Upper lobe of right lung (tissue), 1 donor: ENCODE measurements at regions not wholly inside any gene's neighbourhood (a gene's known extent, or its start where the extent isn't known, plus 50 kb on each side); places are given as distances from the start of the nearest gene placed in this dataset.
"Not testable (repeated sequence)": the region's sequence is repeated elsewhere in the genome, so short reads cannot be mapped to it uniquely, and the experiment has no call there.

Experiments used
- ATAC-seq: fragments of 200-7000 bp; cut with Tn5 transposase; one replicate; pipeline ENCODE4 v1.9.1; 2020; ENCODE audit warnings: mild to moderate bottlenecking, moderate library complexity
- DNase-seq: peaks from one replicate; pipeline ENCODE4 v3.0.0-alpha.2; 2020
- H3K27ac ChIP-seq: fragments of 200-600 bp; one replicate; pipeline ENCODE4 v1.8.0; 2022
- H3K27me3 ChIP-seq: fragments of 200-600 bp; one replicate; pipeline ENCODE4 v1.8.0; 2022; ENCODE audit warnings: mild to moderate bottlenecking
- H3K36me3 ChIP-seq: fragments of 200-600 bp; one replicate; pipeline ENCODE4 v1.8.0; 2022
- H3K4me1 ChIP-seq: fragments of 200-600 bp; one replicate; pipeline ENCODE4 v1.8.0; 2022
- H3K4me3 ChIP-seq: fragments of 200-600 bp; one replicate; pipeline ENCODE4 v1.8.0; 2022; ENCODE audit warnings: mild to moderate bottlenecking
- H3K9me3 ChIP-seq: fragments of 200-600 bp; one replicate; pipeline ENCODE4 v1.8.0; 2022
- intact Hi-C: fragments of 100-400 bp; cut with DNase I; formaldehyde crosslinking; loops from one replicate; pipeline ENCODE4 v1.11.0; 2022
- TF ChIP-seq, protein P1 (sequence below): fragments of 200-600 bp; IDR thresholded peaks from one replicate; pipeline ENCODE4 v1.8.0; 2022; ENCODE audit warnings: antibody characterized with exemption
- donor health status: DM: no; HTN: yes; CAD: no; lungs with severe emphysema.

DNA sequence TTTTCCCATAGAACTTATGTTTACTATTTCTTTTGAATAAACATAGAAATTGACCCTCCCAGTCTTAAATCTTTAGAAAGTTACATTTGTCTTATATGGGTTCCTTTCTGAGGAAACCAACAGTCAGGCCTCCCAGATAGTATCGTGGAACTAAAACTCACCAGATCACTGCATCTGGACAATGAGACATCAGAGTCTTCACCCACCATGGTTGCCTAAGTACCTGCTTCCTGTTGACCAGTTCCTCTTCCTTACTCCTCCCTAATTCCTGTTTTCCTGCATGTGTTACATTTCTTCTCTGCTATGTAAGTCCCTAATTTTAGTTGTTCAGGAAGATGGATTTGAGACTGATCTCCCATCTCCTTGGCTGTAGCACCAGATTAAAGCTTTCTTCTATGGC, 462.2 kb downstream of the DIRAS2 start:
- intact Hi-C loops, result no loop called here
- no peaks in the 10 kb centered on the region for H3K27me3 ChIP-seq
- ATAC-seq, result peak; percentile 63

DNA sequence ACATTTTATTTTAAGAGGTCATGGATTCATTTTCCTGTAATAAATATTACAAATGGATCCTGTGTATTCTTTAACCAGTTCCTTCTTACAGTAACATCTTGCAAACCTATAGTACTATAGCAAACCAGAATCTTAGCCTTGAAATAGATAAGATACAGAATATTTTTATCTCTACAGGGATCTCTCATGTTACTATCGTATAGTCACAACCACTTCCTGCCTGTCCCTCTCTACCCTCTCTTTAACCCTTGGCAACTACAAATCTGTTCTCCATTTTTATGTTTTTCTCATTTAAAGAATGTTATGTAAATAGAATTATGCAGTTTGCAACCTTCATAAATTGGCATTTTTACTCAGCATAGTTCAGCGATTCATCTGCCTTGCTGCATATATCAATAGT, 454.0 kb downstream of the DIRAS2 start:
- Histone ChIP-seq H3K27me3 (no peaks in the 10 kb centered on the region), H3K27ac (no peak overlapping the region), H3K36me3 (no peaks in the 10 kb centered on the region), H3K4me1 (no peaks in the 10 kb centered on the region), H3K9me3 (no peaks in the 10 kb centered on the region), H3K4me3 (no peak overlapping the region)
- TF ChIP-seq, protein P1, sequence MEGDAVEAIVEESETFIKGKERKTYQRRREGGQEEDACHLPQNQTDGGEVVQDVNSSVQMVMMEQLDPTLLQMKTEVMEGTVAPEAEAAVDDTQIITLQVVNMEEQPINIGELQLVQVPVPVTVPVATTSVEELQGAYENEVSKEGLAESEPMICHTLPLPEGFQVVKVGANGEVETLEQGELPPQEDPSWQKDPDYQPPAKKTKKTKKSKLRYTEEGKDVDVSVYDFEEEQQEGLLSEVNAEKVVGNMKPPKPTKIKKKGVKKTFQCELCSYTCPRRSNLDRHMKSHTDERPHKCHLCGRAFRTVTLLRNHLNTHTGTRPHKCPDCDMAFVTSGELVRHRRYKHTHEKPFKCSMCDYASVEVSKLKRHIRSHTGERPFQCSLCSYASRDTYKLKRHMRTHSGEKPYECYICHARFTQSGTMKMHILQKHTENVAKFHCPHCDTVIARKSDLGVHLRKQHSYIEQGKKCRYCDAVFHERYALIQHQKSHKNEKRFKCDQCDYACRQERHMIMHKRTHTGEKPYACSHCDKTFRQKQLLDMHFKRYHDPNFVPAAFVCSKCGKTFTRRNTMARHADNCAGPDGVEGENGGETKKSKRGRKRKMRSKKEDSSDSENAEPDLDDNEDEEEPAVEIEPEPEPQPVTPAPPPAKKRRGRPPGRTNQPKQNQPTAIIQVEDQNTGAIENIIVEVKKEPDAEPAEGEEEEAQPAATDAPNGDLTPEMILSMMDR, result no peak
- intact Hi-C loops, result no loop called here
- ATAC-seq, result no peak
- DNase-seq, result no peak

More for the DNA sequence above, 462.2 kb downstream of the DIRAS2 start:
- no peak overlapping the region for H3K27ac ChIP-seq
- no peaks in the 10 kb centered on the region for H3K9me3 ChIP-seq
- H3K4me3 ChIP-seq, result no peak overlapping the region
- no peaks in the 10 kb centered on the region for H3K36me3 ChIP-seq
- H3K4me1 ChIP-seq, result no peaks in the 10 kb centered on the region
- TF ChIP-seq, protein P1, result no peak
- no peak for DNase-seq

DNA sequence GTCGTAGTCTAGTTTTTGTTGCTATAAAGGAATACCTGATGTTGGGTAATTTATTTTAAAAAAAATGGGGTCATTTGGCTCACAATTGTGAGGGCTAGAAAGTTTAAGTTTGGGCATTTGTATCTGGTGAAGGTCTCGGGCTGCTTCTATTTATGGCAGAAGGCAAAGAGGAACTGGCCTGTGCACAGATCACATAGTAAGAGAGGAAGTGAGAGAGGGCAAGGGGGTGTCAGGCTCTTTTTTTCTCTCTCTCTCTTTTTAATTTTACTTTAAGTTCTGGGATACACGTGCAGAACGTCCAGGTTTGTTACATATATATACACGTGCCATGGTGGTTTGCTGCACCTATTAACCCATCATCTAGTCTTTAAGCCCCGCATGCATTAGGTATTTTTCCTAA, 453.3 kb downstream of the DIRAS2 start:
- DNase-seq (no peak), ATAC-seq (peak; percentile 71)
- no peaks in the 10 kb centered on the region for H3K27me3 ChIP-seq
- TF ChIP-seq, protein P1, result no peak
- no peaks in the 10 kb centered on the region for H3K36me3 ChIP-seq
- H3K4me1 ChIP-seq, result no peaks in the 10 kb centered on the region
- intact Hi-C loops, result no loop called here
- no peaks in the 10 kb centered on the region for H3K9me3 ChIP-seq
- H3K27ac ChIP-seq, result no peak overlapping the region
- H3K4me3 ChIP-seq, result no peak overlapping the region

DNA sequence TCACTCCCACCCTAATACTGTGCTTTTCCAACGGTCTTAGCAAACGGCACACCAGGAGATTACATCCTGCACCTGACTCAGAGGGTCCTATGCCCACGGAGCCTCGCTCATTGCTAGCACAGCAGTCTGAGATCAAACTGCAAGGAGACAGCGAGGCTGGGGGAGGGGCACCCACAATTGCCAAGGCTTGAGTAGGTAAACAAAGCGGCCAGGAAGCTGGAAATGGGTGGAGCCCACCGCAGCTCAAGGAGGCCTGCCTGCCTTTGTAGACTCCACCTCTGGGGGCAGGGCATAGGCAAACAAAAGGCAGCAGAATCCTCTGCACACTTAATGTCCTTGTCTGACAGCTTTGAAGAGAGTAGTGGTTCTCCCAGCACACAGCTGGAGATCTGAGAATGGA, 450.2 kb downstream of the DIRAS2 start:
- peak; percentile 69 for DNase-seq
- H3K4me3 ChIP-seq, H3K9me3 ChIP-seq, H3K27me3 ChIP-seq, H3K4me1 ChIP-seq, H3K27ac ChIP-seq, H3K36me3 ChIP-seq, intact Hi-C loops, ATAC-seq: not testable (repeated sequence)

DNA sequence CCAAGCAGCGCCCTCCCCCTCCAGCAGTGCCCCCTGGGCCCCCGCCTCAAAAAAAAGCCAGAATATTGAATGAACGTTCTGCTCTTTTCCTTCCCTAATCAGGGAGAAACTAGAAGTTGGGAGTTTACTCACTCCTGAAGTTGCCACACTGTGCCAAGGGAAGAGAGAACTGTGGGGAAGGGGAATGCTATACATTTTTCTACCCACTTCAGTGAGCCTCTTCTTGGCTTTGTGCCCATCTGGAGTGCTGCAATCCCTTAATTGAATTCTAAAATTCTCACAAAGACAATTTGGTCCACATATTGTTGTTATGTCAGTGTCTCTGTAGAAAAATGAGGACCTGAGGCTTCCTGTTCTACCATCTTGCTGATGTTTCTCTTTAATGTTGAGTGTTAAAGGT, 443.7 kb downstream of the DIRAS2 start:
- no peak for DNase-seq
- Histone ChIP-seq H3K4me1 (no peaks in the 10 kb centered on the region), H3K27me3 (no peaks in the 10 kb centered on the region), H3K36me3 (no peaks in the 10 kb centered on the region), H3K9me3 (no peaks in the 10 kb centered on the region), H3K27ac (no peak overlapping the region), H3K4me3 (no peak overlapping the region)
- intact Hi-C loops, result no loop called here
- TF ChIP-seq, protein P1, result no peak
- no peak for ATAC-seq

DNA sequence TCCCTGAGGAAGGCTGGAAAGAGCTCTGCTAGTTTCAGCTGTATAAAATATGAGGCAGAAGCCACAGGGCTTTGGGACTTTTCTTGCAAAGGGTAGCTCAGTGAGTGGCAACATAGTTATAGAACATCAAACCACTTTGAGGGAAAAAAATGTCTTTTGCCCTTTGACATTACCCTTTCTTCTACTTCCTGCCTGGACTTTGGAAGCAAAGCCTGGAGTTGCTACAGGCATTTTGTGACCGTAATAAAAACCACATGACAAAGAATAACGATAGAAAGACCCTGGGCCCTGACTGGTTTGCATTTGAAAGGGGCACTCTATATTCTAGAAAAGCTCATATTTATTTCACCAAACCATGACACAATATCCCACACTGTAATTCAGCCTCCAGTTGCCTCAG, 440.9 kb downstream of the DIRAS2 start:
- no peaks in the 10 kb centered on the region for H3K36me3 ChIP-seq
- H3K27ac ChIP-seq, result no peak overlapping the region
- H3K4me1 ChIP-seq, result no peaks in the 10 kb centered on the region
- TF ChIP-seq, protein P1, result no peak
- no peak for DNase-seq
- no peaks in the 10 kb centered on the region for H3K27me3 ChIP-seq
- ATAC-seq, result no peak
- intact Hi-C loops, result no loop called here
- no peak overlapping the region for H3K4me3 ChIP-seq
- H3K9me3 ChIP-seq, result no peaks in the 10 kb centered on the region
